Left kidney (tissue), 1 donor: ENCODE measurements at regions not wholly inside any gene's neighbourhood (a gene's known extent, or its start where the extent isn't known, plus 50 kb on each side); places are given as distances from the start of the nearest gene placed in this dataset.

ENCODE experiments used
- DNase-seq: peaks from one replicate; pipeline ENCODE4 v3.0.0-alpha.2; 2013

DNA sequence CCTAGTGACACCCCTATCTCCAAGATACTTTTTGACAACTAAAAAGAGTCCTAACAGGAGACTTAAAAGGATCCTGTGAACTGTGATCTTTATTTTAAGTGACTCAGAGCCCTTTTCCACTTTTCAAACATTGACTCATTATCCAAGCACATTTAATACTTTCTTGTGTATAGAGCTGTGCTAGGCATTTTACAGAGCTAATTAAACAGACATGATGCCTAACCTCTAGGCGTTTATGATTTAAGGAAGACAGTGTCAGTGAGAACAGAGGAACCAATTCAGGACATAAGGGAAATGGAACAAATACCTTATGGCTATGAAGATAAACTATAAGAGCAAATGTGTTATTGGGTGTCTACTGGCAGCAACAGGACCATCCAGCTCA lies 282.6 kb downstream of the TPBG start:
- DNase-seq = no peak

DNA sequence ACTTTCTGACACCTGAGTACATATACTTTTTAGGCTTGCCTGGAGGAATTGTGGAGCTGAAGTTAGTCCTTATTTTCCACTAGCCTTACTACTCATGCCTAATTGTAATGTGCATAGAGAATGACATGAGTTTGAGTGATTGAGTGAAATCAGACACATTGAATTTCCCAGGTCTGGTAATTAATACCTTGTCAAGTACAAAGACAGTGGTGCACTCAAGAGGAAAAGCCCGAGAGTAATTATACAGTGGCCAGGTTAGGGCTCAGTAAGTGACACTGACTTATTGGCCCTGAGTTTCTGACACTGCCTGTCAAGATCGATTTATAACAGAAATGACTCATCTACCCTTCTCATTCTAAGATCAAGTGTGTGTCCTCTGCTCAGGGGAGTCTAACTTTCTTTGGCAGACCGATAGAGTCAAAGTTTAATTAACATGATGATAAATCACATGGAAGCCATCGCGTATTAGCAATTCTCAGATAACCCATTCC lies 288.3 kb downstream of the TPBG start:
- DNase-seq = no peak

DNA sequence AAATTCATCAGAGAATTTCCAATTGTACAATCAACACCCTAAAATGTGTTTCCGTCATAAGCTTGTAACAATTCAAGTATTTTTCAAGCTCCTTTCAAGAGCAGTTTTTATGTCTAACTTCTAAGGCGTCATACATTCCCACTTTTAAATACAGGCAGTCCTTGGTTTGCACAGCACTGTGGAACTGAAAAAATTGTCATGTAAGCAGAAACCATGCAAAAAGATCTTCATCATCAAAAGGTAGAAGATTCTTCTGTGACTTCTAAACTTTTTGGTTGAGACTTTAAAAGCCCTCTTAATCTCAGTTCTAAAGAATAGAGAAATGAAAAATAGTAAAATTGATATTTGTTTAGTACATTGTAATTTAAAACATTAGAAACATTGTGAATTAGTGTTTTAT lies 315.6 kb downstream of the TPBG start:
- DNase-seq = no peak

DNA sequence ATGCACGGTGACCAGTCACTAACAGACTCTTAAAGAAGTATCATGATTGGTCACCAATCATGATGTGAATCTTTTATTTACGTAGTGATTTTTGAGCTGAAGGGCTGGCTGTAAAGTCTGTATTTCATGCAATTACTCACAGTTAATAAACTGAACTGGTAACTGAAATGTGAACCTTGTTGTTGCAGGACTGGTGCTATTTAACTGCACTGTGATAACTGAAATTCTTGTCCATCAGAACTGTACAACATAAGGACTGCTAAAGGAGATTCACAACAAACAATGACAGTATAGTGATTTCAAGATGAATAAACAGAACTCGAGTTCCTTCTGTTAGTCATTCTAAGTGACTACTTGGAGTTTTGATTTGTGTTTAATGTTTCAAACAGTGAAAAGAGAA lies 316.6 kb downstream of the TPBG start:
- no peak for DNase-seq

DNA sequence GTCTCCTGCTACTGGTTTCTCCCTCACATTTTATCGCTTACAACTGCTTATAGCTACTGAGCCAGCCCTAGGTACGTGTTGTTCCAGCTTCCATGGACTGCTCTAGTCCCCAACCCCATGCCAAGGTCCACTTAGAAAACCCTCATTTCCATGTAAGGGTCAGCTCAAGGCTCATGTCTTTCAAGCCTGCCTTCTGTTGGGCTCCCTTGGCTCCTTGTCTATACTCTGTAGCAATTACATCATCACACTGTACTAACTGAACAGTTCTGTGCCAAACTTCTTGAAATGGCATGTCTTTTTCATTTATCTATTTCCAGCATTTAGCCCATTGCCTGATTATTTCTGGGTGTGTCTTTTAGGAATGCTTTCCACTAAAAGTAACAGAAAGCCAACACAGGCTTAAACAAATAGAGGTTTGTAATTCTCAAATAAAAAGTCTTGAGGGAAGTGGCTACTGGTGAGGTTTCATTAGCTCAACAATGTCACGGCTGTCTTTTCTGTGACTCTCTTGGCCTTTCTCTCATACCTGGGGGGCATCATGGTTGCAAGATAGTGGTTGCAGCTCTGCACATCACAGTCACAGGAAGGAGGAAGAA lies 317.6 kb downstream of the TPBG start:
- no peak for DNase-seq

DNA sequence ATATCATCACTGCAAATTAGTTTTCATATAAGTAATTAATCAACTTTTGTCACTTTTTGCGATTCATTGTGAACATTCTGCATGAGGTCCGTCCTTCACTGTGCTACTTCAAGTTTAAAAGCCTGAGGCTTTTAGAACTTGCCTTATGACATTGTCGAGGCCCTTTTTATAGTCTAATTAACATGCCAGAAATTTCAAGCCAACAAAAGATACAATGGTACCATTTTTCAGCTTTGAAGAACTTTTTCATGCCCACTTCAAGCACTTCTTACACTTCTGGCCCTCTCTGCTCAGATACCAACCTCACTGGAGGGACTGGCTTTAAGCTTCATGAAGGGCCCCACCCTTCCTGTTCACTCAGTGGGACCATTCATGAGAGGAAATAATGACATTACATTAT lies 323.1 kb downstream of the TPBG start:
- DNase-seq = no peak

DNA sequence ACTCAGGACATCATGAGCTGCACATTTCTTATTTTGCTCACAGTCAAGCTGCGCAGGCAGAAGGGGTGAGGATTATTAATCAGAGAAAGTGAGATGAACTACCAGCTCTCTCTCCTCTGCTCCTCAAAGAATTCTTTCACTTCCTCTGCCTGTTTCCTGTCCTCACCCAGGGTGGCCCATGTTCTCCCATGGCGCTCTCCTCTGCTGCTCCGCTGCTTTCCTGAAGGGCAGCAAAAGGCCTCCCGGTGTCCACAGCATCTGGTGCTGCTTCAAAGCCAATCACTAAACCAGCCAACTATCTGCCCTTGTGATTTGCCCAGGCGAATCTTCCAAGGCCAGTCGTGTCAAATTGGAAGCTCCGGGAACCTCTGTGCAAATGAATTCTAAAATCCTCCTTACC lies 324.2 kb downstream of the TPBG start:
- DNase-seq = no peak

DNA sequence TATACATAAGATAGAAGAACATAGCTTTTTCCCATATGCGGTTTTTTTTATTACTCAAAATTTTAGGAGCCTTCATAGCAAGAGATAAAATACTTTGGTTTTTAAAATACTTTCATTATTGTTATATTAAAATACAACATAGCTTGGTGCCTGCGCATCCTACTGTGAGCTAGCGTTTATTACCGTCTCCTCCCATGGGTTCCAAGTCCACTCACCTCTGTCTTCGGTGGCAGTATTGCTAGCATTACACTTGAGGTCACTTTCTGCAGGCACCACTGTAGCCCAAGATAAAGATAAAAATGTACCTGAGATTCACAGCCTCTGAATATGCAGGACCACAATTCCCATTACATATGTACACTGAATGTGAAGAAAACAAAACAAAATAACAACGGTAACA lies 326.7 kb downstream of the TPBG start:
- no peak for DNase-seq

DNA sequence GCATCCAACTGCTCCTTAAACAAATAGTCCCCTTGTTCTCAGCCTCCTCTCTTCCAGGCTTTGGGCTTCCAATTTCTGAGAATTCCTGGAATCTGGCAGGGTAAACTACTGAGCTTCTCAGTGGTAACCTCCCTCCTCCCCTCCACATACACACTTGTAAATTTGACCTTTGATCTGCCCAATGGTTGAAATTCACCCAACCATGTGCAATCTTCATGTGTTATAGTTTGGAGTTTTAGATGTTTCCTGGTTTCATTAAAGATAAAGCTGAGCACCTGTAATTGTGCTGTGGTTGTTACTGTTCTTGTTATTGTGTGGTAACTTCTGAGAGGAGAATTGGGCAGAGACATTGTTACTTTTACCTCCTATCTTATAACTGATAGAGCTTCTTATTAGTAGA lies 328.4 kb downstream of the TPBG start:
- no peak for DNase-seq

DNA sequence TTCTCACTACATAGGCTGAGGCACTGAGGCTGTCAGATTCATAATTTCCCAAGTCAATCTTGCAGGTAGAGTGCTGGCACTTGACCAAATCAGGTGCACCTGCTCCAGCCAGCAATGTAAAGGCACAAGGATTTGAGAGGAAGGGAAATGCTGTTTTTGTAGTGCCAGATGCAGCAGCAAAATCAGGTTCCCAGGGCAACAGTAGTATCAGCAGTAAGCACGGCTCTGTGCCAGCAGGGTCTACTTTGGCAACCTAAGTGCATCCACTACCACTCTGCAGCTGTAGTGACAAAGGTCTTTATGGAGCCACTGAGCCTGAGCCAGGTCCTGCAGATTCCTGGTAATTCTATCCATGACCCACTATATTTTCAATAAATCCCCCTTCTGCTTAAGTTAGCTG lies 329.5 kb downstream of the TPBG start:
- no peak for DNase-seq

DNA sequence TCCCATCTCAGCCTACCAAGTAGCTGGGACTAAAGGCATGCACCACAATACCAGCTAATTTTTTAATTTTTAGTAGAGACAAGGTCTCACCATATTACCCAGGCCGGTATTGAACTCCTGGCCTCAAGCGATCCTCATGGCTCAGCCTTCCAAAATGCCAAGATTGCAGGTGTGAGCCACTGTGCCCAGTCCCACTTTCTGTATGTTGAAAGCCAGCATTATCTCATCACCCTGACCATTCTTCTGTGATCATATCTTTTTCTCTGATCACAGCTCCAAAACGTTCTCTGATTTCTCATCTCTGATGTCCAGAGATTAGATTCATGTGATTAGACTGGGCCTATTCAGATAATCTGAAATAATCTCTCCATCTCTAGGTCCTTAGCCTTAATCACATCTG lies 337.7 kb downstream of the TPBG start:
- no peak for DNase-seq

DNA sequence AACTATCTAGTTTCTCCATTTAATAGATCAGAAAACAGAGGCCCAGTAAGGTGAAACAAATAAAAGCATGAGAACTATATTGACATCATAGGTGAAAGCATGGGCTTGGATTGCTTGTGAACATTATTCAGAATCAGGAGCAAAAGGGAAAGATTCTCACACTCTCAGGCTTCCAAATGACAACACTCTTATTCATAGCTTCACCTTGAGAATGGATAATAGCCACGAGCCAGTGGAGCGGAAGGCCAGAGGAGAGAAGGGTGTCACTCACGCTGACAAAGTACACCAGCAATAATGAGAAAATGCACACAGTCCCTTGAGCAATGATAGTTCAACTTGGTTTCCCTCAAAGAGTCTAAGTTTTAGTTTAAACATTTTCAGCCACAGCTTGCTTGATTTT lies 339.0 kb downstream of the TPBG start:
- no peak for DNase-seq

DNA sequence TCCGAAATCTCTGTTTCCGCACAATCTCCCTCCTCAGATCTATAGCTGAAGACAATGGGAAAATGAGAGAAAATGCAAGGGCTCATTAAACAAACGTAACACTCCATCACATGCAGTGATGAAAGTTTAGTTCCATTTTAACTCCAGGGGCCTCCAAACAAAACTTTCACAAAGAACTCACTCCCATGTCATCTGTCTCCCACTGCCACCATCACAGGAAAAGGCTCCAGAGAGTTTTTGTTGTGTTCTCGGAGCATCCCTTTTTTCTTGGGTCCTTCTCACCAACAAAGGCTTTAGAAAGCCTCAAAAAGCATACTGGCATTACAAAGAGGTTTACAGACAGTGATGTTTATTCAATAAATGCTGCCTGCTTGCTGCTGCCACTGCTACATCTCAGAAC lies 339.6 kb downstream of the TPBG start:
- no peak for DNase-seq

DNA sequence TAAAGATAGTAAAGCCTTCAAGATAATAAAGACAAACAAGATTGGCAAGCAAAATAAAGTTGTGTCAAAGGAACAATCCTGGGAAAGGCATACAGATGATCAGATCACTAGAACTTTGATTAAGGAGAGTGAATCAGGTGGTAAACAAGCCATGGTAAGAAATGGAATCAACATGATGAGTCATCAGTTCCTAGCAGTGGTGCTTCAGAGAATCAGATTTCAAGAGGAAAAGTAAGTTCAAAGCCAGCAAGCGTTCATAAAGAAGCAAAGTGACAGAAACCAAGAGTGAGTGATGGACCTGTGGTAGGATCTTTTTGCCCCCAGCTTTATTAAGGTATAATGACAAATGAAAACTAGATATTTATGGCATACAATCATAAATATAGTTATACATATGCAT lies 340.4 kb downstream of the TPBG start:
- no peak for DNase-seq

DNA sequence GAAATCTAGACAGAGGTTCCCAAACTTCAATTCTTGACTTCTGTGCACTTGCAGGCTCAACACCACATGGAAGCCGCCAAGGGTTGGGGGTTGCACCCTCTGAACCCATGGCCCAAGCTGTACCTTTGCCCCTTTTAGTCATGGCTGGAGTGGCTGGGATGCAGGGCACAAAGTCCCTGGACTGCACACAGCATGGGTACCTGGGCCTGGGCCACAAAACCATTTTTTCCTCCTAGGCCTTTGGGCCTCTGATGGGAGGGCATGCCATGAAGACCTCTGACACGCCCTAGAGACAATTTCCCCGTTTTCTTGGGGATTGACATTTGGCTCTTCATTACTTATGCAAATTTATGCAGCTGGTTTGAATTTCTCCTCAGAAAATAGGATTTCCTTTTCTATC lies 342.0 kb downstream of the TPBG start:
- DNase-seq = no peak

DNA sequence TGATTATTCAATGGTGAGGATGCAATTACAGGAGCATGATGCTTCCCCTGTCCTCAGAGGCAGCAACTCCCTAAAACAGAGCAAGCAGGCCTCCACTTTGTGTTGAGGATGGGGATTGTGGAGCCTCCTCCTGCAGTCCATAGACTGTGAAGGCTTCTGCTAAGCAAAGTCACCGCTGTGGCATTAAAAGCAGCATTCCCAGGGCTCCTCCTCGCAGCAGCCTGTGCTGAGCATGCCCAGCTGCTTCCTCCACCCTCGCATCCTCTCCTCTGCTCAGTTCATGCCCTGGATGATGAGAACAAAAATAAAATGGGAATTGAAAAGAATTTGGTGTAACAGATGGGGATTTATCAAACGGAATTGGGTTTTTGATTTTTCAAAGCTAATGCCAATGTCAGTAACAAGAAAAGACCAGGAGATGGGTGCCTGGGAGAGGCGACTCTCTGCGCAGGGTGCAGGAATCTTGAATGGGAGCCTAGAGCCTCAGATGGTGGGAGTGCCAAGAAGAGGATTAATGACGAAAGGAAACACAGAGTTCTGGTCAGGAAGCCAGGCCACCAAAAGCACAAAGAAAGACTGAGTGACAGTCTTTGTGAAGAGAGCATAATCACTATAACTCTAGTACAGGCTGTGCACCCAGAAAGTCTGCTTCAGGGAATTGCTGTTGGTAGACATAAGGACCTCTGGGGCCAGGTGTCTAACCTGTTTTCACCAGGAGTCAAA lies 347.6 kb downstream of the TPBG start:
- DNase-seq = no peak

DNA sequence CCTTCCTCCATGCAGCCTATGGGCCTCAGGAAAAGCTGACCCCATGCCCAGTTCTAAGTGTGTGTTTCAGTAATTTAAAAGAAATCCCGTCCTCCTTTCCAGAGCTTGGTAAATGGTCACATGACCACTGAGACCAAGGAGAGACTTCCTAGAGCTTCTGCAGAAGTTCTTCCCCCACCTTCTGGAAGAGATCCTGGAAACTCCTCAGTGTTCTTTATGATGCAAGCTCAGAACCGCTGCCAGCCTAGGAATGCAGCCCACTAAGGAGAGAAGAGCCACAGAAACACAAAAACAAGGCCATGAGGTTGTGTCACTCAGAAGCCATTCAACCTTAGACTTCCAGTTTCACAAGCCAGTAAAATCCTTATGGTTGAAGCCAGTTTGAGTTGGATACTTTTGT lies 348.4 kb downstream of the TPBG start:
- no peak for DNase-seq

DNA sequence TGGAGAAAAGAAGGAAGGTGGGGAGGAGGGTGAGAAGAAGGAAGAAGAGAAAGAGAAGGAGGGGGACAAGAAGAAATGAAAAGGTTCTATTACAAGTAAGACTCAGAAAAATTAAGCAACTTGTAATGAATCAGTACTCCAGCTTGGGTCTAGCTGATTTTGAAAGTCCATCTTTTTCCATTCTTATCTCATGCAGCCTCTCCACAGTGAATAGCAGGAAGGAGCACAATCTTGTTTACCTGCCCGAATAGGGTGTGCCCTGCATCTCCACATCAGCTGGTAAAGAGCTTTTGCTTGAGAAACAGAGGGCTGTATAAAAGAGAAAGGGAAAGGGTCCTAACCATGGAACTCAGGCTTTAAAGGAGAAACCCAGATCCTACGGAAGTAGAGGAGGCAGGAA lies 348.8 kb downstream of the TPBG start:
- DNase-seq = no peak

DNA sequence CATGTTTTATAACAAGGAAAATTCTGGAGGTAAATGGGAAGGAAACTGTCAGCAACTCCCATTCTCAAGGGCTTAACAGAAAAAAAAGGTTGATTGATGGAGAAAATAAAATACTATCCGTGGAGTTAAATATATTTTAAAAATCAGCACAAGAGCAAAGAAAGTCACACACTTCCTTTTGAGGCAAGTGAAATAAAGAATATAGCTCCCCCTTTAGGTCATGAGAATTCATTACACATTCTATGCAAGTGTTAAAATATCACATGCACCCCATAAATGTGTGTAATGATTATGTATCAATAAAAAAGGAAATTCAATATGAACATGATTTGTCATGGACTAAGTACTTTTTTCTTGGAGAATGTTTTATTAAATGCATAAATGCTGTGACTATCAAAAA lies 349.2 kb downstream of the TPBG start:
- DNase-seq = no peak

DNA sequence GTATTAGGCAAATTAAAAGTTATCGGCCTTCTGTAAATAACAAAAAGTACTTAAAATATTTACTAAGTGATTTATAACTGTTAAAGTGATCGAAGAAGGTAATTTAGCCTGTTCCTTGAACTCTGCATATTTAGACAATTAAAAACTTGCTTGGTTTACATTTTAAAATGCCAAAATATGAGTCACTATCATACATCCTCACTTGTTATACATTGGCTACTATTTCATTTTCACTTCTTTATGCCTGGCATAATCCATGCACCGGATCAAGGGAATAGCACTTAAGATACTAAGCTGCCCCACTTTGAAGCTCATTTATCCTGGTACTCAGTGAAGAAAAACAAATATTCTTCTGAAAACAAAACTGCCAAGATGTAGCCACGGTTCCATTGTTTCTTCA lies 344.6 kb downstream of the UBE3D start:
- no peak for DNase-seq

DNA sequence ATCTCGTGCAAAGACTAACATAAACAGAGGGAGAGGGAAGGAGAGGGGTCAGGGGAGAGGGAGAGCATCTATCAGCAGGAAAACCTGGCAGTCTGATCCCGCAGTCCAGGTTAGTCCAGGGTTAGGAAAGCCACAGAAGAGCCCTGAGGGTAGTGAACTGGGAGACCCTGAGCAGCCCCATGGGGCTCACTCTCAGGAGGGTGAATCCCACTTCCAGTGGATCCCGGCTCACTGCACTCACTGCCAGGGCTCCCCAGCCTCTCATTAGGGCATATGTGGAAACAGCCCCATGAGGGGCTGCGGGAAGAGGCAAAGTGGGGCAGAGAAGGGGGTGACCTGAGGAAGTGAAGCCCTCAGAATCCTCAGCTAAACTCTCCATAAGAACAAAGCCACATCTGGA lies 329.9 kb downstream of the UBE3D start:
- DNase-seq = no peak

DNA sequence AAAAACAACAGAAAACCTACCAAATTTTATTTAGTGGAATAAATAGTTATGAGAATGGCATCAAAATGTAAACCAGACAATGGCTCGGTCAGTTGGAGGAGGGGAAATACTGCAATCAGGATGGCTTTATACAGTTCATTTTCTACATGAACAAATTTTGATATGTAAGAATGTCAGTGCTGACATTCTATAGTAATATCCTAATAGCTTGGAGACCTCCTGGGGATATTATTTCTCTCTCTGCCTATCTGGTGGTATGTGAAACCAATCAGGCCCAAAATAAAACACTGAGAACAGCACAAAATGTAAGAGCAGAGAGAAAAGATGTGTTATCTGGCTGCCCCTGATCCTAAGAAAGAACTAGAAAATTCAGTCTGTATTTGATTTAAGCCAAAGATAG lies 327.7 kb downstream of the UBE3D start:
- DNase-seq = no peak

DNA sequence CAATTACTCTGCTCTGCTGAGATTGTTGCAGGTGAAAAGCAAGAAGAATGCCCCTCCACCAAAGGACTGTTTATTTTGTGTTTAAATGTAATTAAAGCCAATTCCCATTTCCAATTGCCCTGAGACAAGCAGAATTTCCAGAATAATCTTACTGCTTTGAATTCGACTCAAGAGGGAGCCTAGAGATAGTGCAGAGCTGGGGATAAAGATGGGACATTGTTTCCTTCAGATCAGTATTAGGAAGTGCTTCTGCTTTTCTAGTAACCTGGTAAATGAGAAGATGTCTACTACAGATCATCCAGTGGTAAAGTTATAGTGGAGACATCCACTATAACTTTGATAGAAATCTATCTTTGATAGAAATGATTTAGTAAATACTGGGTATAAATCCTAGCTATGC lies 326.9 kb downstream of the UBE3D start:
- DNase-seq = no peak

DNA sequence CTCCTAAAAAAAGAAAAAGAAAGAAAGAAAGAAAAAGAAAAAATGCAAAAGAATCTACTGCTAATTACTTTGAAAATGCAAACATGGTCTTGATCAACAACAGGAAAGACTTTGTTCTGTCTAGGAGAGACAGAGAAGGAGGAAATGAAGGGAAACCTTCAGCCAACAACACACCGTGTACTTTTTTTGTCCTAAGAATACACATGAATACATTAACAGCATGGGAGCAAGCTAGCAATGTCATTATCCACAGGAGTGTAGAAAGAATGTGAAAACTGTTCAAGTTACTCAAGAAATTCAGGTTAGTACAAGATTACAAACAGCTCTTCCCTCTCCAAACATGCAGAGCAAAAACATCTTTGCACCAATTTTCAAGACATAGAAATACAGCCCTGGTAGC lies 326.3 kb downstream of the UBE3D start:
- no peak for DNase-seq

DNA sequence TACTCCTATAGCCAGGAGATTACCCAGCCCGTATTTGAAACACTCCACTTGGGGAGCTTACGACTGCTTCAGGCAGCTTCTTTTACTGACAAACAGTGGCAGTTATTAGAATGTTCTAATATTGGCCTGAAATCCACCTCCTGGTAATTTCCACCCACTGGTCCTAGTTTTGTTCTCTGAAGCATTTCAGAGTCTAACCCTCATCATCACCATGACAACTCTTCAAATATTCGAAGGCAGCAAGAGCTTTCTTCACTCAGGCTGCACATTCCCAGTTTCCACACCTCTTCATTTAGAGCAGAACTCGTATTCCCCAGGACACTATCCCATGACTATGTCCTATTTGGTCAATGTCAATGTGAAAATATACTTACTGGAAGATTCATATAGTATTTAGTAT lies 325.6 kb downstream of the UBE3D start:
- no peak for DNase-seq
